ENCODE measurements at regions not wholly inside any gene's neighbourhood (a gene's known extent, or its start where the extent isn't known, plus 50 kb on each side); places are given as distances from the start of the nearest gene placed in this dataset.
"Not testable (repeated sequence)": the region's sequence is repeated elsewhere in the genome, so short reads cannot be mapped to it uniquely, and the experiment has no call there.

- no peak for DNase-seq
Measured at GRCh38 chr10:130689743-130690626, 553.8 kb downstream of the GLRX3 start.

- no peak for DNase-seq
Measured at GRCh38 chr10:130691776-130692175, 555.6 kb downstream of the GLRX3 start.

GRCh38 chr10:130696870-130697269 is 560.7 kb downstream of the GLRX3 start:
- DNase-seq: no peak

- DNase-seq: no peak
Measured at GRCh38 chr10:130707389-130707979, 571.3 kb downstream of the GLRX3 start.

- no peak for DNase-seq
Measured at GRCh38 chr10:130708465-130709070, 572.4 kb downstream of the GLRX3 start.

- no peak for DNase-seq
Measured at GRCh38 chr10:130709415-130709814, 573.2 kb downstream of the GLRX3 start.

- DNase-seq: no peak
Measured at GRCh38 chr10:130711072-130711471, 574.9 kb downstream of the GLRX3 start.

GRCh38 chr10:130713135-130713534 is 576.9 kb downstream of the GLRX3 start:
- no peak for DNase-seq

GRCh38 chr10:130713731-130714130 is 577.5 kb downstream of the GLRX3 start:
- no peak for DNase-seq

GRCh38 chr10:130714742-130715467 is 578.7 kb downstream of the GLRX3 start:
- no peak for DNase-seq

GRCh38 chr10:130715686-130716670 is 579.8 kb downstream of the GLRX3 start:
- DNase-seq: no peak

- no peak for DNase-seq
Measured at GRCh38 chr10:130717083-130717482, 580.9 kb downstream of the GLRX3 start.

GRCh38 chr10:130718744-130719447 is 582.7 kb downstream of the GLRX3 start:
- not testable (repeated sequence) for DNase-seq

GRCh38 chr10:130719448-130719752 is 583.2 kb downstream of the GLRX3 start:
- no peak for DNase-seq

GRCh38 chr10:130720235-130720634 is 584.0 kb downstream of the GLRX3 start:
- DNase-seq: no peak

GRCh38 chr10:130721971-130722370 is 585.8 kb downstream of the GLRX3 start:
- DNase-seq: no peak

- no peak for DNase-seq
Measured at GRCh38 chr10:130723704-130724103, 587.5 kb downstream of the GLRX3 start.

- DNase-seq: no peak
Measured at GRCh38 chr10:130725474-130725970, 586.0 kb downstream of the TCERG1L start.

GRCh38 chr10:130726996-130727725 is 584.4 kb downstream of the TCERG1L start:
- no peak for DNase-seq

GRCh38 chr10:130727766-130728490 is 583.6 kb downstream of the TCERG1L start:
- DNase-seq: no peak
